ENCODE measurements at regions not wholly inside any gene's neighbourhood (a gene's known extent, or its start where the extent isn't known, plus 50 kb on each side); places are given as distances from the start of the nearest gene placed in this dataset.
A peak's percentile ranks its signal among the peaks of the same experiment; 100 is the strongest.
"Not testable (repeated sequence)": the region's sequence is repeated elsewhere in the genome, so short reads cannot be mapped to it uniquely, and the experiment has no call there.

DNA sequence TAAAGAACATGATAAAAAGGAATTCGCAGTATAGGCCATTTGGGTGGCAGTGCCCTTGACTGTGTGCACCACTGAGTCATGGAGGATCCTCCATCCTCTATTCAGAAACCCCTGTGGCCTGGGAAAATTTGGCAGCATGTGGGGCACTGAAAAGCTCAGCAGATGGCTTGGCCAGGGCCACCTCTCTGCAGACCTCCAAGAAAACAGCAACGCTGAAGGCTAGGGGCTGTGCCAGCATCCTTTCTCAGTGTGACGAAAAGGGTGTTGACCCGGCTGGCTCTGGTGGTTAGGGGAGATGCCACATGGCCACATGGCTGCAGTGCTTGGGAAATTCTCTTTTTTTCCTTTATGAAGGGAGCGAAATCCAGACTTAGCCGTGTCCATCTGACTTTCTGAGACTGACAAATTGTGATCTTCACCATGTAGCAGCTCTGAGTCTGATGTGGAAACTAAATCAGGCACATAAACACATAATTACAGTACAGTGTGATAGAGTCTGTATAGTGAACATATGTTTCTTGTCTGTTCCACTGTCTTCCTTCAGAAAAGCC, 178.0 kb downstream of the KCTD12 start:
- DNase-seq = no peak

DNA sequence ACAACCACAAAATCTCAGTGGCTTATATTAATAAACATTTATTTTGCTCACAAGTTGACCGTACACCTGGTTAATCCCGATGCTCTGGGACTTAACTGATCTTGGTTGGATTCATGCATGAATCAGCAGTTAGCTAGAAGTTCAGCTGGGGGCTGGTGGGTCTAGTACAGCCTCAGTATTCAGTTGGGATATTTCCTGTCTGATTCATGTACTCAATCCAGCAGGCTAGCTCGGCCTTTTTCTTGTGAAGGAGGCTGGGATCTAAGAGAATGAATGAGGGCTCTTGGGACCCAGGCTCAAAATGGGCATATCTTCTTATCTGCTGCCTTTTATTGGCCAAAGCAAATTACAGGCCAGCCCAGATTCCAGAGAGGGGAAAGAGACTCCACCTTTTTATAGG, 178.8 kb downstream of the KCTD12 start:
- no peak for DNase-seq

DNA sequence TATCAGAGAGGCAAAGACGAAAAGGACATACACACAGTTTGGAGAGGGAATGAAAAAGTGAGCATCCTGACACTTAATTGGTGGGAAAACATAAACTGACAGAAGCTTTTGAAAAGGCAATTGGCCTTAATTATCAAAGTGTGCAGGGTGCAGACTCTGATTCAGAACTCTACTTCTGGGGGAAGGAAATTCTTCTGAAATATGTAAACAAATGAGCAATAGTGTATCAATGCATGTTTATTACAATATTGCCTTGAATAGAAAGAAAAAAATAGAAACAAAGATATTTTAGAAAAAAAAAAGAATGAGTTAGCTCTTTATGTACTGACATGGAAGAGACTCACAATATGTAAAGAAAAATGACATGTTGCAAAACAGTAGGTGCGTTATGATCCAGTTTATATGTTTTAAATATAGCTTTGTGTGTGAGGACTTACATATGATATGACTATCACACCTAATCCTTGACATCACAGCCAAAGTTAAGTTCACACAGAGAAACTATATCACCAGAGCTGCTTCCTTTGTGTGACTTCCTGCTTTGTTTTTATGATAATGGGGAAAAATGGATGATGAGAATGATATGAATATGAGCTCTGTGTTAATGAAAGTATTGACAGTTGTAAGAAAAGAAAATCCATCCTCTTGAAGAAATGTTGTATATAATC, 182.4 kb downstream of the KCTD12 start:
- DNase-seq = peak; percentile 14

DNA sequence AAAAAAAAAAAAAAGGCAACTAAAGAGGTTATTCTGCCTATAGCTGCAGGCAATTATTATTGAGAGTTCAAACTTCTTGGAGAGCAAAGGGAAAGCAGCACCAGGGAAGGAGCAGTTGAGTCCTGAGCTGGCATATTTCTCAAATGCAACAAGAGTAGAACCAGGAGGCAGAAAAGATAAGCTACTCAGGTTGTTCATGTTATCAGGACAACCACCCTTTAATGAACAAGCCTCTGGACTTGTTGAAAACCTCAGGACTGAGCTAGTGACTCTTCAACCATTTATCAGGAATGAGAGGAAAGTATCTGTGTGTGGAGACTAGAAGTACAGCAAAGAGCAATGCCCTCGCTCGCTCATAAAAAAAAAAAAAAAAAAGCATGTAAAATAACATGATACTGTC, 183.0 kb downstream of the KCTD12 start:
- DNase-seq = no peak

DNA sequence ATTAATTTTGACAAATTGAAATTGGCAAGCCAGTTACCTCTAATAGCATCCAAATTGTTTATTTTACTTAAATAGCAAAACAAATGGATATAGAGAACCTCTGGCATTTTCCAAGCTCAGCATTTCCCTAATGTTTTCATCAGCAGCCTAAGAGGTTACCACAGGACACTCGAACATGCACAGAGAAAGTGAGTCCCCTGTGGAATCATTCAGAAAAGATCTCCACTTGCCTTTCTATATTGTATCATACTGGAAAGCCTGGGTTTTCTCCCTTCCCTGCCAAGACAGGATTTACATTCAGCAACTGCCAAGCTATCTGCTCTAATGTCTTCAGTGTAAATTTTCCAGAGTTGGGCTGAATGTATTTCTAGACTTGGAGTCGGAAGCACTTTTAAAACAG, 188.9 kb downstream of the KCTD12 start:
- no peak for DNase-seq

DNA sequence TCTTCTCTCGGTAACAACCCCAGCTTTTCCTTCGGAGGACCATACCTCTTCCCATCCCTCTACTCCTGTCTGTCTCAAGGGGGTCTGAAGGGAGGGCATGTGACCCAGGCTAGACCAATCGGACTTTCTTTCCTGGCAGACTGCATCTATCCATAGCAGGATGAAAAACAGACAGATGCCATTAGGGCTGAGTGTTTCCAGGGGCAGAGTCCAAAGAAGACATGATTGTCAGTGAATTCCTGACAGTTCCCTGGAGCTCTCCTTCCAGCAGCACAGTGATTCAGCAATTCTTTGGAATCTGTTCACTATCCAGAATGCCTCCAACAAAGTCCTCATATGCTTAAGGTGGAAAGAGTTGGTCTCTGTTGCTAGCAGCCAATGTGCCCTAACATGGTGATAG, 189.8 kb downstream of the KCTD12 start:
- DNase-seq = no peak

DNA sequence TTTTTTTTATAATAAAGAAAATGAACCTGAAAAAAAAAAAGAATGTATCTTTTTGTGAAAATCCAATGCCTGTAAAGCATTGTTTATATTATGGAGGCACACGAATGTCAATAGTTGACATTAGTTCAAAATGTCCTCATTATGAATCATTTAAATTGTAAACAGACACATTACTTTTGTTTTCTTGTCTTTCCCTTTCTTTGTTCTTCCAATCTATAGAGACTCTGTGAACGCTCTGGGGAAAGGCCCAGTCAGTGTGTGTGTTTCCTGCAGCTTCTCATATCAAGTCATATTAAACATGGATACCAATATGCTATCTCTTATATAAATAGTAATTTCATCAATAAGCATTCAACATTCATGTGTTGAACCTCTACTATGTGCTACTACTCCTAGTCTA, 193.1 kb downstream of the KCTD12 start:
- no peak for DNase-seq

DNA sequence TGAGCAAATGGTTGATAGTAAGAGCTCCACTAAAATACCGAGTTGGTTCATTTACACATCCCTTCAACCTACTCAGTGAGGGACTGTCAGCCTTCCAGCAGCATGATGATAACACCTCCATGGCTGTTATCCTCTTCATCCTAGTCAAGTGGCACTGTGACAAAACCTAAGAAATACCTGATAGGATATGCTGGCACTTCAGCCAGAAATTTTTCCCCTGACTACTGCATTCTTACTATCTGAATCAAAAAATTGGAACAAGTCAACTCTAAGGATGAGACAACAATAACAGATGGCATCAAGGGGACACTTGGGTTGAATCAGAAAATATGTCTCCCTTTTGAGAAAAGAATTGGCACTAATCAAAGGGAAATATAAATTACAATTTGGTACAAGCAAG, 193.9 kb downstream of the KCTD12 start:
- no peak for DNase-seq

DNA sequence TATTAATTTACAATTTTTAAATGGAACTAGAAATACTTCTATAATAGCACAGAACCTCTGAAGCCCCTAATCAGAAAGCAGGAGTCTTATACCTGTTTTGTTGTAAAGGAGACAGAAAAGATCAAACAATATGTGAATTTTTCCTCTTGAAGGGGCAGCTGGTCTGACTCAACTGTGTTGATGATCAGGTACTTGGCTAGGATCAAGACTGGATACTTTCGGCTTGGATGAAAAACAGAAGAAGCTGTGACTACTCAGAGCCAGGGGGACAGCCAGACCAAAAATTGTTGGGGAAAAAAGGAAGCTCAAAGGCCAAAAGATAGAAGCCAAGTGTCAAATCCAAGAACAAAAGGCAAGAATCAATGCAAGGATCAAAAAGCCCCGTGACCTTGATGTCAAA, 195.6 kb downstream of the KCTD12 start:
- DNase-seq = no peak

DNA sequence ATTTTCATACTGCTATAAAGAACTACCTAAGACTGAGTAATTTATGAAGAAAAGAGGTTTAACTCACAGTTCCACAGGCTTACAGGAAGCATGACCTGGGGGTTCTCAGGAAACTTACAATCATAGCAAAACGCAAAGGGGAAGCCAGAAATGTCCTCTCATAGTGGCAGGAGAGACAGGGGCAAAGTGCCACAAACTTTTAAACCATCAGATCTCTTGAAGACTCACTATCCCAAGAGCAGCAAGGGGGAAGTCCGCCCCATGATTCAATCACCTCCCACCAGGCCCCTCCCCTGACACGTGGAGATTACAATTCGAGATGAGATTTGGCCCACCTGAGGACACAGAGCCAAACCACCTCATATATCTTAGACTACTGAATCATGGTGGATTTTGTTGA, 198.7 kb downstream of the KCTD12 start:
- no peak for DNase-seq

DNA sequence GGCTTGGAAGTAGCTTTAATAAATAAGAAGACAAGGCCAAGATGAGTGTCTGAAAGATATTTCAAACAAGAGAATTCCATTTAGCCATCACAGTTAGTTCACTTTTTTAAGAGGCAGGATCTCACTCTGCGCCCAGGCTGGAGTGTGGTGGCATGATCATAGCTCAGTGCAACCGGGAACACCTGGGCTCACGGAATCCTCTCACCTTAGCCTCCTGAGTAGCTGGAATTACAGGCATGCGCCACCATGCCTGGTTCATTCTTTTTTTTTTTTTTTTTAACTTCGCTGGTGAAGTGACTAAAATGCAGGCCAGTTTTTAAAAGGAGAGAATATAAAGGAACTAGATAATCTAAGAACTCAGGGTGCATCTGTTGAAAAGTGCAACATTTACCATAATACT, 200.3 kb downstream of the KCTD12 start:
- DNase-seq = no peak

DNA sequence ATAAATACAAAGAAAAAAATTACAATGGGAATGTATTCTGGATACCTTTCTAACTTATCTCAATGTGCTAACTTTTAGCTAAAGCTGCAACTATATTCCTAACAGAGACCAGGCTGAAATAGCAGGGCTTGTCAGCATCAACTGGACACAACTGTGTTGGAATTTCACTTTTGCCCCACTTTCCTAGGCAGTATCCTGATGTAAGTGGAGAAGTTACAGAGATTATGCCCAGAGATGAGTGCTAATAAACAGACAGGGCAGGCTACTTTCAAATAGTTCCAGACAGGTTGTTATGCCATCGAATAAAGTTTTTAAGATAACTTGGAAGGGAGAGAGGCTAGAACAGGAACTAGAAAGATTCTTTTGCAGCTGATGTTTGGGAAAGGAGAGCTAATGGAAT, 201.9 kb downstream of the KCTD12 start:
- DNase-seq = no peak

DNA sequence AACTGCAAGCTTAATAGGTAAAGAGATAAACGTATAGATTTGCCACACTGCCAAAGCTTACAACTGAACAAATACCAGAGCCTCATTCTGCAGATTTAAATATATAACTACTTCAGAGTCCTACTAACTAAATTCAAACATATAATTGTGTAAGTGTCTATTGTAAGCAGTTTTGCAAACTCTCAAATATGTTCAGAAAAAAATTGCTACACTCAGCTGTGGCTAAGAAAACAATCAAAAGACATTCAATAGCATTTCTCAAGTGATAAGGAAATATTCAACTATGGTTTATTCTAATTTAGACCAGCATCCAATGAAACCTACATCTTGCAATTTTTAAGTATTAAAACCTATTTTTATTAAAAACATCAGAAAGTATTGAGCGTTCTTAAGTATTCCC, 202.4 kb downstream of the KCTD12 start:
- no peak for DNase-seq

DNA sequence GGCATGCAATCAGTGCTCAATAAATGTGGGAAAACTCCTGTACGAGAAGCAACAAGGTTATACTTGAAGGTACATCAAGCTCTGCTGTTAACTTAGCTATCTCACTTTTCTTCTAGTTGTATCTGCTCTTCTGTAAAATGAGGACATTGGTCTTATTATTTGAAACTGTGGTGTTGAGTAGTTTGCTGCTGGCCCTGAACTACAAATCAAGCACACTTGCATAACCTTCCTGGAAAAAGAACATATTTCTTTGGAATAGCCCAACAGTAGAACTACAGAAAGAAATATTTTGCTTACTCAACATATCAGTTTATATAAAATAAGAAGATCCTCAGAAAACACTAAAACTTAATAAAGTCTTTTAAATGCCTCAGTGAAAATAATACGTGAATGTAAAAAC, 203.0 kb downstream of the KCTD12 start:
- DNase-seq = no peak

DNA sequence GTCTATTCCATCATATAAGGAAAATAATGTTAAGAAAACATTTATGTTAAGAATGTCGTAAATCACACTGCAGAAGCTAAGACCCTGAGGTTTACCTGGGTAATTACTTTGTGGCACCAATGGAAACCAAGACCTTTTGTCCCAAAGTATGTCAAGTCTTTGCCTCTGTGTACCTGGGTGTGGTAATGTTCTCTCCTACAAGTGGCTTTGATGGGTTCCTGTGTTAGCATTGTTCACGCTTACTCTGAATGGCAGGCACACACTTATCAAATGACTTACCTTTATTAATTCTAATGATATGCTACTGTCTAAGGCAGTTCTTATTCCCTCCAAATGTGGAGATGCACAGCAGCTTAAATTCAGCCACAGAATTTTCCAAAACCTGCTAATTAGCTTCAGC, 206.1 kb downstream of the KCTD12 start:
- DNase-seq = no peak

DNA sequence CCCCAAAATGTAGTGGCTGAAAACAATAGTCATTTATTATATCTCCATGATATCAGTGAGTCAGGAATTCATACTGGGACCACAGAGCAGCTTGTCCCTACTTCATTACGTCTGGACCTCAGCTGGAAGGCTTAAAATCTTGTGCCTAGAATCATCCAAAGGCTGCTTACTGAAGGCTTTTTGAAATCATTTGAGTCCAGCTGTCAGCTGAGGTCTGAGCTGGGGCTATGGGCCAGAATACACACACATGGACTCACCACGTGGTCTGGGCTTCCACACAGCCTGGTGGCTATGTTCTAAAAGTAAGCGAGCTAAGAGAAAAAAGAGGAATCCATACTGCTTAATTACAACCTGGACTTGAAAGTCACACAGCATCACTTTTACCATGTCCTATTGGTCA, 209.2 kb downstream of the KCTD12 start:
- DNase-seq = no peak

DNA sequence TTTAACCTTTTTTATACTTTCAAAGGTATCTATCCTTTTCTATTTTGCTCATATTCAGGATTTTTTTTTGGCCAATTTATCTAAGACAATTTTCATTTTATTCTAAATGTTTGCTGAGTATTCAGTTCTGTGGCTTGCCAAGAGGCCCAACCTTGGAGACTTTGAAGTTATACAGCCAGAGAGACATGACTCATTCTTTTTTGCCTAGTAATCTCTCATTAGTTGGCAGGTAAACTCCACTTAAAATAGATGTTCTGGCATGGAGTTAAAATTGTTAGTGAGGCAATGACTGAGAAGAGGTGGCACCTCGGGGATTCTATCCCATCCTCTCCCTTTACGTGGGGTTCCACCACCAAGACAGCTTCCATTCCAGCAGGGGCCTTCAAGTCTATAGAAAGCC, 213.8 kb downstream of the KCTD12 start:
- no peak for DNase-seq

DNA sequence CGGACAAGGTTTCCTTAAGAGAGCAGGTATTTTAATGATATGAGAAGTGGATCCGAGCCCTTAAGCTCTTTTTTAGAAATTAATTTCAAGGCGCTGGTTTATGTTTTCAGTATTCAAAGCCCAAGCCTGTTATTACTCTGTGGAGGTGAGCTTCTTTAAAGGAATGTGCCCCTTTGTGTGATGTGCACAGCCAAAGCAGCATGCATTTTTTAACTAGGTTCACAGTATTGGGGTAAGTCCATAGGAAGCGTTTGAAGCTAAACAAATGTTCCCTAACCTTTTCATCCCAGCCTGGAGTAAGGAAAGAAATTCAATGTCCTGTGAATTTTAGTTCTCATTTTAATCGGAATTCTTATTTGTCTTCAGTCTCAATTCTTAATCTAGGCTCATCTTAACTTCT, 217.5 kb downstream of the KCTD12 start:
- DNase-seq = no peak

DNA sequence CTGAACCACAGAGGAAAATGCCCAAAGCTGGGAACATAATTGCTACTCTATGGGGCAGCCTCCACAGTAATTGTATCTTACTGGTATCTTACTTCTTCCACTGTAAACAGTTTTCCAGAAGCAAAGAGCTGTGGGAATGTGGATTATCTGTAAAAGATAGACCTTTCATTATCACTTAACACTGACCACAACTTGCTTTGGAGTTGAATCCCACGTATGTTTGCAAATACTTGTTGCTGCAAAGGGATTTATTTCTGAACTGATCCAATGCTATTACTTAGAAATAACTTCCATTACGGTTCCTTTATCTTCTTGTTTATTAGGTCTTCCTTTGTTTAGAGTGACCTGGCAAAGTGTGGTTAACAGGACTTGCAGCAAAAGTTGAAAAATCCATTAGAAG, 218.1 kb downstream of the KCTD12 start:
- DNase-seq = no peak

DNA sequence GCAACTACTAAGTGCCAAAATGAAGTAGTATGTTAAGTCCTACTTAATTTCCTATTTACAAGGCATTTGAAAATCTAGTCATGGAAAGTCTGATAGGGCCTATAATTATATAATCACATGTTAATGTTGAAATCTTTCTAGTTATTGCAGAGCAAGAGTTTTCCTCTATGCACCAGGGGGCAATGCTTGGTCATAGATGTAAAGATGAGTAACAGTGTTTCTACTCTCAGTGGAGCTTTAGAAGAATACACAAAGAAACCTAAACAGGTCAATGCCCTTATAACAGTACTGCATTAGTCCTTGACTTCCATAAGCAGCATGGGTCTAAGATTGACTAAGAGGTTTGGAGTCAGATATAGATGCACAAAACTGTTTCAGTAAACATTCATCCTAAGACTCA, 218.7 kb downstream of the KCTD12 start:
- DNase-seq = peak; percentile 7

DNA sequence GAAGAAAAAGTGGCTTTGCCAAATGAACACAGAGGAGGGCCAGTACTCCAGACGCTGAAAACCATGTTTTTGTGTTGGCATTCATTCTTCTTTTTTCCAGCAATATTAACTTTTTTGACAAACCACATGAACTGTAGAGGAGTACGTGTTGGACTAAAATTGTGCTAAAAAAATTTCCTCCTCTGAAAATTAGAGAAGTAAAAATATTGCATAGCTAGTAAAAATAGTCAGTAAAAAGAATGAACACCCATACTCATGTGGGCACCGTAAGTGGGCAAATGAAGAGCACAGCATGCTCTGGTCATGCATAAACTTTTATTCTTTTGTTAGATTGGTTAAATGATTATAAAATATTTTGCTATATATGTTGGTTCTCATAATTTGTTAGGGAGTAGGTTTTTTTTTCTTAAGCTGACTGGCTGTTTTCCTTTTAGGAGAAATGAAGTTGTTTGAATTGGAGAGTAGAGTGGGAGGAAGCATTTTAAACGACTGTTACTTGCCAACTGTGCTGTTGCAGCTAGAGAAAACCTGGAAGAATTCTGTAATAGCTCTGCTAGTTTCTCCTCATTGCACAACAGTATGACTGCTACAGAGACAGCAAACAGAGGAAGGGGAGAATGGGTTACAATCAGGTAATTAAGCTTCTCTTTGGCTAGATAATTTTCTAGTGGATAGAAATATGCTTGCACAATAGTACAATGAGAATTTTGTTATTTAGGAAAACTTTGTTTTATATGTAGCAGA, 222.4 kb downstream of the KCTD12 start:
- no peak for DNase-seq

DNA sequence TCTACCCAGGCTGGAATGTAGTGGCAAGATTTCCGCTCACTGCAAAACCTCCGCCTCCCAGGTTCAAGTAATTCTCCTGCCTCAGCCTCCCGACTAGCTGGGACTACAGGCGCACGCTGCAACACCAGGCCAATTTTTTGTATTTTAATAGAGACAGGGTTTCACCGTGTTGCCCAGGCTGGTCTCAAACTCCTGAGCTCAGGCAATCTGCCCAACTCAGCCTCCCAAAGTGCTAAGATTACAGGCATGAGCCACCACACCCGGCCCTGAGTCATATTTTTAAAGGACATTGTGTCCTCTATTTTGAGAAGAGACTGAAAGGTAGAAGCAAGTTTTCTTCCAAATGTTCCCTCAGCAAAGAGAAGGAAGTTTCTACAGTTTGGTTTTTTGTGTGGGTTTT, 227.1 kb downstream of the KCTD12 start:
- not testable (repeated sequence) for DNase-seq

DNA sequence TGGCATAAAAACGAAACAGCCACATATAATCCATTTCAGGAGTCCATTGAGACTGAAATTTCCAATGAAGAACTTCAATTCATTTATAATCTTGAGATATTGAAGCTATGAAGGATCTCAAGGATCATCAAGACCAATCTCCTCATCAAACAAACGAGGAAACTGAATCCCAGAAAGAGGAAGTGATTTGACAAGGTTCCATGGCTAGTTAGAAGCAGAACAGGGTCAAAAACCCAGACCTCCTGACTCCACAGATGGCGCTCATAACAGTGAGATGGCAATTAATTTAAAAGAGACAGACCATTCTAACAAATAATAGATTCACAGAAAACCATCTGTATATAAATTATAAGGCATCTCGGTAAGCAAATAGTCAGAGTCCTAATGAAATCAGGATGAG, 229.7 kb downstream of the KCTD12 start:
- no peak for DNase-seq

DNA sequence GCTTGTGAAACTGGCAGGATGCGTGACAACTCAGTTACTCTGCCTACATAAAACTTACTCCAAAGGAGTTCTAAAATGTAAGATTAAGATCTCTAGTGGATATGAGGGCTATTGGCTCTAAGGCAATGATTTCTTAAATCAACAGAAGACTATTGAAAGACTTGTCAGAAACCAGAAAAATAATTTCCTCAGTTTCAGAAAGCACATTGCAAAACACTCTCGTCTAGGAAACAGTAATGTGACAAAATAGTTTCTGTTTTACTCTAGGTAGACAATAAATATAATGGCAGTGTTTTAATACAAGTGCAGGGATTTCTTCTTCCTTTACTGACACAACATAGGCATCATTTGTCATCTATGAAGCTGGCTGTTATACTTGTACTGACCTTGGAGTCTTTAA, 230.1 kb downstream of the KCTD12 start:
- no peak for DNase-seq

DNA sequence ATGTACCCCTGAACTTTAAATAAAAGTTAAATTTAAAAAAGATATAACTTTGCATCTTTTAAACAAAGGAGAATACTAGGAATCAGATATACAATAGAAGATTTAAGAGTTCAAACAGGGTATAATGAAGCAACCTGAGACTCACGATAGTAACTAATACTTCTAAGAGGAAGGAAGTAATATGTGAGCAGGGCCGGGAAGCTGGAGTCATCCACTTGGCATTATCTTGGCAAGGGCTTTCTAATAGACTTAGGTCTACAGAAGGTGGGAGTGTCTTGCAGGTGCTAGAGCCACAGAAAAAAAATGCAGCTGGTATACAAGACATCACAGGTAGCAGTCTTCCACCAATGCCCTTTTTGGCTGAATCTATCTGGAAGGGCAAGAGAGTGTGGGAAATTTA, 231.9 kb downstream of the KCTD12 start:
- no peak for DNase-seq

Data from COR-L47 (cell line).